ENCODE measurements at regions not wholly inside any gene's neighbourhood (a gene's known extent, or its start where the extent isn't known, plus 50 kb on each side); places are given as distances from the start of the nearest gene placed in this dataset.

DNA sequence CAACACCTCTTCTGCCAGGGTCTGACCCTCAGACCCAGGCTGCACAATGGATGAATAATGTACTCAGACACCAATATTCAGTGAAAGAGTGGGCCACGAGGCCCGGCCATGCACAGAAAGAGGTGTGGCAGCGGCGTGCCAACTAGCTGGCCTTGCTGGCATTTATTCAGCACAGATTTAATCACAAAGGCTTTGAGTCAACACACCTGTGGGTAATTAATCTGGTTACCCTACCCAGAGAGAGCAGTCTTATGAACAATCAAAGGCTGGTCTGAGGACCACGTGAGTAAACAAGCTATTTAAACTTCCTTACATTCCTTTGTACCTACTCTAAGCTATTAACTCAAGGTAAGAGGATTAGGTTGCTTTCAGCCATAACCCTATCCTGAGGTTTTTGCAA lies 324.8 kb downstream of the C12orf50 start:
- no peaks in the 10 kb centered on the region for H3K4me1 Mint-ChIP-seq (ENCODE audit: low read depth, unreplicated experiment)
- peak; percentile 27 for DNase-seq
- CTCF ChIA-PET: no interaction called here
- BruUV-seq (replicated peaks): no TSS peak
- peaks cover 11% of the 10 kb centered on the region for H3K9me3 Mint-ChIP-seq (ENCODE audit: low read depth, unreplicated experiment)
- TF ChIP-seq, protein P1, sequence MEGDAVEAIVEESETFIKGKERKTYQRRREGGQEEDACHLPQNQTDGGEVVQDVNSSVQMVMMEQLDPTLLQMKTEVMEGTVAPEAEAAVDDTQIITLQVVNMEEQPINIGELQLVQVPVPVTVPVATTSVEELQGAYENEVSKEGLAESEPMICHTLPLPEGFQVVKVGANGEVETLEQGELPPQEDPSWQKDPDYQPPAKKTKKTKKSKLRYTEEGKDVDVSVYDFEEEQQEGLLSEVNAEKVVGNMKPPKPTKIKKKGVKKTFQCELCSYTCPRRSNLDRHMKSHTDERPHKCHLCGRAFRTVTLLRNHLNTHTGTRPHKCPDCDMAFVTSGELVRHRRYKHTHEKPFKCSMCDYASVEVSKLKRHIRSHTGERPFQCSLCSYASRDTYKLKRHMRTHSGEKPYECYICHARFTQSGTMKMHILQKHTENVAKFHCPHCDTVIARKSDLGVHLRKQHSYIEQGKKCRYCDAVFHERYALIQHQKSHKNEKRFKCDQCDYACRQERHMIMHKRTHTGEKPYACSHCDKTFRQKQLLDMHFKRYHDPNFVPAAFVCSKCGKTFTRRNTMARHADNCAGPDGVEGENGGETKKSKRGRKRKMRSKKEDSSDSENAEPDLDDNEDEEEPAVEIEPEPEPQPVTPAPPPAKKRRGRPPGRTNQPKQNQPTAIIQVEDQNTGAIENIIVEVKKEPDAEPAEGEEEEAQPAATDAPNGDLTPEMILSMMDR (IDR thresholded peaks at IDR 0.05; ENCODE audit: unreplicated experiment): no peak
- no peaks in the 10 kb centered on the region for H3K36me3 Mint-ChIP-seq (ENCODE audit: insufficient read depth, unreplicated experiment)
- intact Hi-C loops (cut with micrococcal nuclease; ENCODE audit: unreplicated experiment): no loop called here
- H3K4me3 Mint-ChIP-seq (ENCODE audit: low read depth, unreplicated experiment): no peak overlapping the region
- H3K27ac Mint-ChIP-seq (ENCODE audit: unreplicated experiment): no peak overlapping the region
- H3K27me3 Mint-ChIP-seq (ENCODE audit: unreplicated experiment): no peaks in the 10 kb centered on the region

DNA sequence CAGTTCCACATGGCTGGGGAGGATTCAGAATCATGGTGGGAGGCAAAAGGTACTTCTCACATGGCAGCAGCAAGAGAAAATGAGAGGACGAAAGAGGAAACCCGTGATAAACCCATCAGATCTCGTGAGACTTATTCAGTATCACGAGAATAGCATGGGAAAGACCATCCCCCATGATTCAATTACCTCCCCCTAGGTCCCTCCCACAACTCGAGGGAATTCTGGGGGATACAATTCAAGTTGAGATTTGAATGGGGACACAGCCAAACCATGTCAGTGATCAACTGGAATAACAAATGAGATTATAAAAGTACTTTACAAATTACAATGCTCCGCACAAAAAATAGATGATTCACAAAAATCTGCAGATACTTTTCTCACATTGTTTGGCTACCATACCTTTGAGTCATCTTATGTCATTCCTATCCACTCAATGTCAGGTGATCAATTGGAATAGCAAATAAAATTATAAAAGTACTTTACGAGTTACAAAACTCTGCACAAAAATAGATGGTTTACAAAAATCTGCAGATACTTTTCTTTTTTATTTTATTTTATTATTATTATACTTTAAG lies 338.9 kb downstream of the C12orf50 start:
- DNase-seq: no peak
- H3K27me3 Mint-ChIP-seq (ENCODE audit: unreplicated experiment): no peaks in the 10 kb centered on the region
- peaks cover 9% of the 10 kb centered on the region for H3K9me3 Mint-ChIP-seq (ENCODE audit: low read depth, unreplicated experiment)
- no peak overlapping the region for H3K4me3 Mint-ChIP-seq (ENCODE audit: low read depth, unreplicated experiment)
- intact Hi-C loops (cut with micrococcal nuclease; ENCODE audit: unreplicated experiment): no loop called here
- TF ChIP-seq, protein P1 (IDR thresholded peaks at IDR 0.05; ENCODE audit: unreplicated experiment): no peak
- H3K4me1 Mint-ChIP-seq (ENCODE audit: low read depth, unreplicated experiment): peaks cover 19% of the 10 kb centered on the region
- H3K36me3 Mint-ChIP-seq (ENCODE audit: insufficient read depth, unreplicated experiment): peaks cover 10% of the 10 kb centered on the region
- CTCF ChIA-PET: no interaction called here
- H3K27ac Mint-ChIP-seq (ENCODE audit: unreplicated experiment): no peak overlapping the region
- BruUV-seq (replicated peaks): no TSS peak

DNA sequence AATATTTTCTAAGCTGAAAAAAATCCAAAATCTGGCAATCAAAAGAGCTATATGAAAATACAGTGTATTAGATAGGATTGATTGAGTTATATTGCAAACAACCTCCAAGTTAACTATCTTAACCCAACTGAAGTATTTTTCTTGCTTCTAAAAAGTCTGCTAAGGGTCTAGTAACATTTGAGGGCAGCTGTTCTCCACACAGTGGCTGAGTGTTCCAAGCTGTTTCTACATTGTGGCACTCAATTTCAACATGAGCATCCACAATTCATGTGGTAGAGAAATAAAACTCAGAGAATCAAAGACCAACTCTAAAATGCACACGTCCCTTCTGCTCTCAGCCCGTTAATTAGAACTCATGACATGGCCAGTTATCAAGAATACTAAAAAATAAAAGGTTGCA lies 340.0 kb downstream of the C12orf50 start:
- peaks cover 10% of the 10 kb centered on the region for H3K36me3 Mint-ChIP-seq (ENCODE audit: insufficient read depth, unreplicated experiment)
- BruUV-seq (replicated peaks): no TSS peak
- no peak overlapping the region for H3K27ac Mint-ChIP-seq (ENCODE audit: unreplicated experiment)
- TF ChIP-seq, protein P1 (IDR thresholded peaks at IDR 0.05; ENCODE audit: unreplicated experiment): no peak
- no peak overlapping the region for H3K4me3 Mint-ChIP-seq (ENCODE audit: low read depth, unreplicated experiment)
- peaks cover 19% of the 10 kb centered on the region for H3K4me1 Mint-ChIP-seq (ENCODE audit: low read depth, unreplicated experiment)
- H3K9me3 Mint-ChIP-seq (ENCODE audit: low read depth, unreplicated experiment): peaks cover 9% of the 10 kb centered on the region
- CTCF ChIA-PET: no interaction called here
- intact Hi-C loops (cut with micrococcal nuclease; ENCODE audit: unreplicated experiment): loop anchor here (5.0 to 10.0 kb wide), 3 partner anchors 138 to 604 kb away; no protein-coding TSS in a partner anchor
- no peaks in the 10 kb centered on the region for H3K27me3 Mint-ChIP-seq (ENCODE audit: unreplicated experiment)
- DNase-seq: no peak

DNA sequence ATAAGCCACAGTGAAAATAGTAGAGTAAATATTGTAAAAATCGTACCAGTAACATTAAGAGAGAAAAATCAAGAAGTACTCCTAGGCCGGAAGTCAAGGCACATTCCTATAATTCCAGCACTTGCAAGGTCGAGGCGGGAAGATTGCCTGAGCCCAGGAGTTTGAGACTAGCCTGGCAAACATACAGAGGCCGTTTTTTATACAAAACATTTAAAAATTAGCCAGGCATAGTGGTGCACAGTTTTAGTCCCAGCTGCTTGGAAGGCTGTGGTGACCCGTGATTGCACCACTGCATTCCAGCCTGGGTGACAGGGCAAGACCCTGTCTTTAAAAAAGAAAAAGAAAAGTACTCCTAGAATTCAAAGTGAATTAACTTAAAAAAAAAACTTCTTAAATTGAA lies 341.8 kb downstream of the C12orf50 start:
- Mint-ChIP-seq H3K4me1 (ENCODE audit: low read depth, unreplicated experiment) (peaks cover 19% of the 10 kb centered on the region), H3K27ac (ENCODE audit: unreplicated experiment) (peak overlapping the region; percentile 66), H3K27me3 (ENCODE audit: unreplicated experiment) (no peaks in the 10 kb centered on the region), H3K9me3 (ENCODE audit: low read depth, unreplicated experiment) (peaks cover 5% of the 10 kb centered on the region), H3K4me3 (ENCODE audit: low read depth, unreplicated experiment) (no peak overlapping the region), H3K36me3 (ENCODE audit: insufficient read depth, unreplicated experiment) (peaks cover 10% of the 10 kb centered on the region)
- intact Hi-C loops (cut with micrococcal nuclease; ENCODE audit: unreplicated experiment): loop anchor here (5.0 to 10.0 kb wide), 3 partner anchors 140 to 603 kb away; no protein-coding TSS in a partner anchor
- no TSS peak for BruUV-seq (replicated peaks)
- CTCF ChIA-PET: no interaction called here
- TF ChIP-seq, protein P1 (IDR thresholded peaks at IDR 0.05; ENCODE audit: unreplicated experiment): no peak
- DNase-seq: peak; percentile 50
